ENCODE measurements at regions not wholly inside any gene's neighbourhood (a gene's known extent, or its start where the extent isn't known, plus 50 kb on each side); places are given as distances from the start of the nearest gene placed in this dataset.

DNA sequence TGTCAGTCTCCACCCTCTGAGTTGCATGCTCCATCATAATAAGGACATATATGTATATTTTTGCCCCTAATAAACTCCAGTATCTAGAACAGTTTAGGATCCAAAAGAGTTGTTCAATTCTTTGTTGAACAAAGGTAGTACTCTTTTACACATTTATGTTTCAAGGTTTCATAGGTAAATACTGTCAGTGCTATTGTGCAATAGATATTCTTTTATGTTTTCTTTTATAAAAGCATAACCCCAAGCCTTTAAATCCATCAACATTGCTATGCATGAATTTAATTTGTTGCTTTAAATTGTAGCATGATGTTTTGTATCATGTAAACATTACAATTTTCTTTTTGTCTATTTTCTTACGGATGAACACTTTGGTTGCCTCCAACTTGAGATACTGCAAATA, 469.7 kb upstream of the COBL start:
- no peak for TF ChIP-seq CTCF (IDR thresholded peaks at IDR 0.05; ENCODE audit: unreplicated experiment)

DNA sequence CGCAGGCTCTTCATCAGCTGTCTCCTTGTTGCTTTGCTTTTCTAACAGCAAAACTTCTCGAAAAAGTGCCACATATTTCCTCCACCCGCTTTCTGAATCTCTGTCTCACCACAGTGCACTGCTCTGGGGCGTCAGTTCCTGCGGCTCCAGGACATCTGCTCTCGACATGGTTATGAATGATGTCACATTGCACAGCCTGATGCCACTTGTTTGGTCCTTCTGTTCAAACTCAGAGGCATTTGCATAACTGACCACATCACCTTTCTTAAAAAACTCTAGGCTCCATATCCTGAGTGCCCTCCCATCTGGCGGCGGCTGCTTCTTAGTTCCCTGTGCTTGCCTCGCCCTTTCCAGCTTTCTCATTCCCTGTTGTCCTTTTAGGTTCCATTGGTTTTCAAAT, 469.3 kb upstream of the COBL start:
- Mint-ChIP-seq H3K36me3 (ENCODE audit: insufficient read depth, unreplicated experiment) (no peaks in the 10 kb centered on the region), H3K27ac (ENCODE audit: unreplicated experiment) (no peak overlapping the region), H3K27me3 (ENCODE audit: unreplicated experiment) (no peaks in the 10 kb centered on the region), H3K4me3 (ENCODE audit: low read depth, unreplicated experiment) (no peak overlapping the region), H3K9me3 (ENCODE audit: low read depth, unreplicated experiment) (peaks cover 3% of the 10 kb centered on the region), H3K4me1 (ENCODE audit: low read depth, unreplicated experiment) (no peaks in the 10 kb centered on the region)
- no peak for TF ChIP-seq CTCF (IDR thresholded peaks at IDR 0.05; ENCODE audit: unreplicated experiment)
- intact Hi-C loops (cut with micrococcal nuclease; ENCODE audit: unreplicated experiment): loop anchor here (5.0 kb wide), 1 partner anchor 354 kb away; no protein-coding TSS in a partner anchor
- no peak for DNase-seq
- CTCF ChIA-PET: no interaction called here
- BruUV-seq (replicated peaks): no TSS peak

More for the DNA sequence above, 469.7 kb upstream of the COBL start:
- no TSS peak for BruUV-seq (replicated peaks)
- Mint-ChIP-seq H3K36me3 (ENCODE audit: insufficient read depth, unreplicated experiment) (no peaks in the 10 kb centered on the region), H3K4me1 (ENCODE audit: low read depth, unreplicated experiment) (no peaks in the 10 kb centered on the region), H3K4me3 (ENCODE audit: low read depth, unreplicated experiment) (no peak overlapping the region), H3K9me3 (ENCODE audit: low read depth, unreplicated experiment) (peaks cover 3% of the 10 kb centered on the region), H3K27me3 (ENCODE audit: unreplicated experiment) (no peaks in the 10 kb centered on the region), H3K27ac (ENCODE audit: unreplicated experiment) (no peak overlapping the region)
- intact Hi-C loops (cut with micrococcal nuclease; ENCODE audit: unreplicated experiment): loop anchor here (5.0 kb wide), 1 partner anchor 354 kb away; no protein-coding TSS in a partner anchor
- DNase-seq: no peak
- CTCF ChIA-PET: interaction anchor here (0.5 kb wide), 1 partner anchor 78 kb away, joined by 3 read pairs; no protein-coding TSS in a partner anchor

GRCh38 chr7:51785171-51785570, 468.6 kb upstream of the COBL start:
- H3K4me1 Mint-ChIP-seq (ENCODE audit: low read depth, unreplicated experiment): no peaks in the 10 kb centered on the region
- no peak overlapping the region for H3K27ac Mint-ChIP-seq (ENCODE audit: unreplicated experiment)
- DNase-seq: no peak
- H3K4me3 Mint-ChIP-seq (ENCODE audit: low read depth, unreplicated experiment): no peak overlapping the region
- peaks cover 3% of the 10 kb centered on the region for H3K9me3 Mint-ChIP-seq (ENCODE audit: low read depth, unreplicated experiment)
- no peaks in the 10 kb centered on the region for H3K27me3 Mint-ChIP-seq (ENCODE audit: unreplicated experiment)
- CTCF ChIA-PET: no interaction called here
- H3K36me3 Mint-ChIP-seq (ENCODE audit: insufficient read depth, unreplicated experiment): no peaks in the 10 kb centered on the region
- intact Hi-C loops (cut with micrococcal nuclease; ENCODE audit: unreplicated experiment): loop anchor here (5.0 kb wide), 1 partner anchor 353 kb away; no protein-coding TSS in a partner anchor
- no TSS peak for BruUV-seq (replicated peaks)
- TF ChIP-seq CTCF (IDR thresholded peaks at IDR 0.05; ENCODE audit: unreplicated experiment): no peak

GRCh38 chr7:51783241-51783640, 466.6 kb upstream of the COBL start:
- no peaks in the 10 kb centered on the region for H3K27me3 Mint-ChIP-seq (ENCODE audit: unreplicated experiment)
- CTCF ChIA-PET: interaction anchor here (0.7 kb wide), 1 partner anchor 1391 kb away, joined by 6 read pairs; no protein-coding TSS in a partner anchor
- H3K36me3 Mint-ChIP-seq (ENCODE audit: insufficient read depth, unreplicated experiment): no peaks in the 10 kb centered on the region
- DNase-seq: no peak
- H3K4me1 Mint-ChIP-seq (ENCODE audit: low read depth, unreplicated experiment): no peaks in the 10 kb centered on the region
- no peak overlapping the region for H3K4me3 Mint-ChIP-seq (ENCODE audit: low read depth, unreplicated experiment)
- H3K9me3 Mint-ChIP-seq (ENCODE audit: low read depth, unreplicated experiment): peaks cover 3% of the 10 kb centered on the region
- H3K27ac Mint-ChIP-seq (ENCODE audit: unreplicated experiment): no peak overlapping the region
- no peak for TF ChIP-seq CTCF (IDR thresholded peaks at IDR 0.05; ENCODE audit: unreplicated experiment)
- intact Hi-C loops (cut with micrococcal nuclease; ENCODE audit: unreplicated experiment): no loop called here
- BruUV-seq (replicated peaks): no TSS peak

Measured in Calu3 (cell line).